Iris pigment epithelial cell (primary cell): ENCODE measurements at regions not wholly inside any gene's neighbourhood (a gene's known extent, or its start where the extent isn't known, plus 50 kb on each side); places are given as distances from the start of the nearest gene placed in this dataset.

Source experiments
- DNase-seq: peaks from one replicate; pipeline ENCODE4 v3.0.0-alpha.2; 2011; ENCODE audit warnings: low read depth

GRCh38 chr6:4560221-4561077 lies 215.8 kb upstream of the CDYL start:
- DNase-seq = no peak

GRCh38 chr6:4559281-4559875 lies 216.8 kb upstream of the CDYL start:
- no peak for DNase-seq

- DNase-seq = no peak
These were observed 221.6 kb upstream of the CDYL start for GRCh38 chr6:4554645-4555044.

GRCh38 chr6:4553387-4553786 lies 222.8 kb upstream of the CDYL start:
- no peak for DNase-seq

GRCh38 chr6:4550227-4550597 lies 226.0 kb upstream of the CDYL start:
- no peak for DNase-seq

GRCh38 chr6:4549556-4550226 lies 226.5 kb upstream of the CDYL start:
- no peak for DNase-seq

- DNase-seq = no peak
These were observed 230.3 kb upstream of the CDYL start for GRCh38 chr6:4545893-4546292.

GRCh38 chr6:4543596-4543995 lies 232.6 kb upstream of the CDYL start:
- DNase-seq = peak; percentile 9

- DNase-seq = peak; percentile 15
These were observed 242.6 kb upstream of the CDYL start for GRCh38 chr6:4533576-4533975.

- peak; percentile 9 for DNase-seq
These were observed 244.8 kb upstream of the CDYL start for GRCh38 chr6:4531406-4531805.

GRCh38 chr6:4522453-4522852 lies 253.8 kb upstream of the CDYL start:
- DNase-seq = no peak

- DNase-seq = peak; percentile 25
These were observed 255.1 kb upstream of the CDYL start for GRCh38 chr6:4521070-4521469.

- DNase-seq = peak; percentile 94
These were observed 257.7 kb upstream of the CDYL start for GRCh38 chr6:4518506-4518905.

- peak; percentile 42 for DNase-seq
These were observed 260.0 kb upstream of the CDYL start for GRCh38 chr6:4516206-4516605.

GRCh38 chr6:4513561-4513960 lies 262.6 kb upstream of the CDYL start:
- DNase-seq = no peak

GRCh38 chr6:4512051-4512471 lies 264.1 kb upstream of the CDYL start:
- DNase-seq = no peak

- DNase-seq = no peak
These were observed 264.6 kb upstream of the CDYL start for GRCh38 chr6:4511641-4512020.

- DNase-seq = no peak
These were observed 265.1 kb upstream of the CDYL start for GRCh38 chr6:4510906-4511640.

- DNase-seq = no peak
These were observed 265.9 kb upstream of the CDYL start for GRCh38 chr6:4510317-4510716.

- DNase-seq = no peak
These were observed 266.7 kb upstream of the CDYL start for GRCh38 chr6:4509506-4509905.

GRCh38 chr6:4506792-4507191 lies 269.4 kb upstream of the CDYL start:
- DNase-seq = no peak

GRCh38 chr6:4506223-4506622 lies 270.0 kb upstream of the CDYL start:
- no peak for DNase-seq

- DNase-seq = no peak
These were observed 271.5 kb upstream of the CDYL start for GRCh38 chr6:4504700-4505099.
